AG04449 (cell line): ENCODE measurements at regions not wholly inside any gene's neighbourhood (a gene's known extent, or its start where the extent isn't known, plus 50 kb on each side); places are given as distances from the start of the nearest gene placed in this dataset.

ENCODE experiments used
- CTCF ChIA-PET: fragments of 350-600 bp; formaldehyde crosslinking; extraction: SDS; loops from one replicate; lab custom pipeline; 2021; ENCODE audit warnings: antibody characterized with exemption; lab: Yijun Ruan, JAX
- POLR2A ChIA-PET: fragments of 400-600, 350-600 bp; formaldehyde crosslinking; extraction: SDS; loops from one replicate; lab custom pipeline; 2020; ENCODE audit warnings: antibody characterized with exemption, inconsistent platforms; lab: Yijun Ruan, JAX
- DNase-seq: peaks from one replicate; pipeline ENCODE4 v3.0.0-alpha.2; 2010; ENCODE audit warnings: low read depth, low spot score
- H3K4me3 ChIP-seq: 2 replicates; pipeline ENCODE4 v1.5.1; 2011; ENCODE audit warnings: low read depth, mild to moderate bottlenecking, control low read depth, low read length
- CTCF ChIP-seq: IDR thresholded peaks from one replicate; pipeline ENCODE4 v1.5.1; 2011; ENCODE audit warnings: mild to moderate bottlenecking, moderate library complexity, low read length, control low read depth, inconsistent platforms; ENCODE audit not compliant: insufficient read depth; ENCODE audit errors: missing control alignments

DNA sequence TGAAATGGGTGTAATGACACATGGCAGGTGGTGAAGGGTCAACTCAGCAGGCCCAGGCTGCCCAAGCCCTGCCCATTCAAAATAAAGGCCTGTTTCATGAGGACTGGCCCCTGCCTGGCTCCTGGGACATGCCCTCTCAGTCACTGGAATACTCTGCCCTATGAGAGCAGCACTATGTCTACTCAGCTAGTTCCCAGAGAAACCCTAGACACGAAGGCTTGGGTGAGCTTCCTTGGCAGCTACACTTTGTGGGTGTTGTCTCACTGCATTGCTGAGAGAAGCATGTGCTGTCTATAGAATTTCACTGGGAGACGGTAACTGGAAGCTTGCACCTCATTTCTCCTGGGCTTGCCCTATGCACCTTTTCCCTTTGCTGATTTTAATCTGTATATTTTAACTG, 752.8 kb downstream of the LIG4 start:
- ChIA-PET POLR2A (no interaction called here), CTCF (no interaction called here)
- no peak for DNase-seq
- no peak overlapping the region for H3K4me3 ChIP-seq
- TF ChIP-seq CTCF, result no peak

- POLR2A ChIA-PET, result no interaction called here
- DNase-seq, result no peak
- no peak overlapping the region for H3K4me3 ChIP-seq
- CTCF ChIA-PET, result no interaction called here
- no peak for TF ChIP-seq CTCF
Observed at GRCh38 chr13:107461751-107462150, 753.6 kb downstream of the LIG4 start.

DNA sequence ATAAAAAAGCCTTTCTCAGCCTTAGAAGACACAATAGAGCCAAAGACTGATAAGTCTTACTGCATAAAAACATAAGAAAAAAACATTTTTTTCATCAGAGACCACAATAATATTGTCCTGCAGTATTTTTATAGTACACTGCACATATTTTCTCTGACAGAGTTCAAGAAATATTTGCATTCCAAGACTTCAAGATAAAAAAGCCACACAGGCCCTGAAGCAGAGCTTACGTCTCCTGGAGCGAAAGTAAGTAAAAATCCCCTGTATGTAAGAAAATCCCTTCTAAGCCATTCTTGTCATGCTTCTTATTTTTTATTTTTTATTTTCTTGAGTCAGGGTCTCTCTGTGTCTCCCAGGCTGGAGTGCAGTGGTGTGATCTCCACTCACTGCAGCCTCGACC, 755.9 kb downstream of the LIG4 start:
- POLR2A ChIA-PET, result no interaction called here
- CTCF ChIA-PET, result no interaction called here
- no peak for DNase-seq
- TF ChIP-seq CTCF, result no peak
- no peak overlapping the region for H3K4me3 ChIP-seq

- ChIA-PET CTCF (no interaction called here), POLR2A (no interaction called here)
- no peak overlapping the region for H3K4me3 ChIP-seq
- no peak for DNase-seq
- no peak for TF ChIP-seq CTCF
Observed at GRCh38 chr13:107458269-107458668, 757.1 kb downstream of the LIG4 start.

DNA sequence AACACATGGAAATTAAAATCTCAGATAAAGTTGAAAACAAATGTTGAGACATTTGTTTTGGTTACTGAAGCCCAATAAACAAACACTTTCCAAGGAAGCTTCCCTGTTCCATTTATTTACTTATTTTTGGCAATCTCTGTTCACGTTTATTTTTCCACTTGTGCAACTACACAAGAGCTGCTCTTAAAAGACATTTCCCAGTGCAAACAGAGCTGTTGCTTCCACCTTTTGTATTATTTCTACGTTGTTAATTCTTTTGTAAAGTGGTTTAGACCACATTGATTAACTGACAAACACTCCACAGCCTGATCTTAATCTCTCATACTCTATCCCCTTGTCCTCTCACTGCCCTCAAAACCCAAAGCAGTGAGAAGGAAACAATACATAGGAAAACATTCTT, 757.6 kb downstream of the LIG4 start:
- DNase-seq, result no peak
- POLR2A ChIA-PET, result no interaction called here
- TF ChIP-seq CTCF, result no peak
- CTCF ChIA-PET, result no interaction called here
- no peak overlapping the region for H3K4me3 ChIP-seq

DNA sequence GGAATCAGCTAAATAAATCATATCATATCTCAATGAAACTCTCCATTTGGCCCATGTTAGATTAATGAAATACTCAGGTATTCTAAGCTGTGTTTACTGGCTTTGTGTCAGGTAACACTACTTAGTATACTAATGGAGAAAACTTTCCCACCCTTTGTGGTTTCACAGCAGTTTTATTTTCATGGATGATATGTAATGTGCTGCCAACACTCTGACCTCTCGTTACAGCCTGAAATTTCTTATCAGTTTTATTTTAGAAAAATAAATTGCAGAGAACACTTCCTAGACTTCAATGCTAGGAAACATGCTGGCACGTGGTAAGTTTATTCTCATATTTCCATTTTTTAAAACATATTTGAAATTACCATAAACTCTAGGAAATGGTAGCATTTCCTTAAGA, 758.9 kb downstream of the LIG4 start:
- no peak for DNase-seq
- no peak overlapping the region for H3K4me3 ChIP-seq
- POLR2A ChIA-PET, result no interaction called here
- CTCF ChIA-PET, result no interaction called here
- no peak for TF ChIP-seq CTCF
